Fibroblast of peridontal ligament (primary cell): ENCODE measurements at regions not wholly inside any gene's neighbourhood (a gene's known extent, or its start where the extent isn't known, plus 50 kb on each side); places are given as distances from the start of the nearest gene placed in this dataset.

Source experiments
- DNase-seq: peaks from one replicate; pipeline ENCODE4 v3.0.0-alpha.2; 2010; ENCODE audit errors: extremely low read depth

- DNase-seq = no peak
Observed at GRCh38 chr2:136468799-136469369, 296.5 kb upstream of the THSD7B start.

- no peak for DNase-seq
Observed at GRCh38 chr2:136452528-136452927, 312.8 kb upstream of the THSD7B start.

- no peak for DNase-seq
Observed at GRCh38 chr2:136448986-136449780, 316.2 kb upstream of the THSD7B start.

- DNase-seq = no peak
Observed at GRCh38 chr2:136448432-136448831, 316.9 kb upstream of the THSD7B start.

GRCh38 chr2:136444323-136444722 is 321.0 kb upstream of the THSD7B start:
- DNase-seq = no peak

GRCh38 chr2:136443661-136444060 is 321.7 kb upstream of the THSD7B start:
- no peak for DNase-seq

GRCh38 chr2:136441979-136442714 is 323.2 kb upstream of the THSD7B start:
- DNase-seq = no peak

GRCh38 chr2:136439064-136439676 is 321.2 kb upstream of the CXCR4 start:
- no peak for DNase-seq

GRCh38 chr2:136437461-136437860 is 319.5 kb upstream of the CXCR4 start:
- DNase-seq = no peak

- no peak for DNase-seq
Observed at GRCh38 chr2:136436936-136437335, 319.0 kb upstream of the CXCR4 start.

- no peak for DNase-seq
Observed at GRCh38 chr2:136434251-136434715, 316.3 kb upstream of the CXCR4 start.

- DNase-seq = no peak
Observed at GRCh38 chr2:136433261-136433660, 315.3 kb upstream of the CXCR4 start.

GRCh38 chr2:136424112-136424511 is 306.2 kb upstream of the CXCR4 start:
- no peak for DNase-seq

- peak; percentile 33 for DNase-seq
Observed at GRCh38 chr2:136423516-136423996, 305.6 kb upstream of the CXCR4 start.

GRCh38 chr2:136422512-136422911 is 304.6 kb upstream of the CXCR4 start:
- no peak for DNase-seq

- no peak for DNase-seq
Observed at GRCh38 chr2:136420346-136420745, 302.4 kb upstream of the CXCR4 start.

- no peak for DNase-seq
Observed at GRCh38 chr2:136411946-136412345, 294.0 kb upstream of the CXCR4 start.

GRCh38 chr2:136410673-136411072 is 292.7 kb upstream of the CXCR4 start:
- no peak for DNase-seq

- no peak for DNase-seq
Observed at GRCh38 chr2:136408795-136409194, 290.8 kb upstream of the CXCR4 start.

GRCh38 chr2:136407952-136408318 is 290.0 kb upstream of the CXCR4 start:
- no peak for DNase-seq

GRCh38 chr2:136407117-136407951 is 289.4 kb upstream of the CXCR4 start:
- no peak for DNase-seq
